AG09319 (cell line): ENCODE measurements at regions not wholly inside any gene's neighbourhood (a gene's known extent, or its start where the extent isn't known, plus 50 kb on each side); places are given as distances from the start of the nearest gene placed in this dataset.

ENCODE experiments used
- DNase-seq: peaks from one replicate; pipeline ENCODE4 v3.0.0-alpha.2; 2010; ENCODE audit warnings: low read depth; ENCODE audit errors: extremely low read depth
- CTCF ChIP-seq: IDR thresholded peaks from 2 replicates; pipeline ENCODE4 v1.5.1; 2011; ENCODE audit warnings: low read depth, mild to moderate bottlenecking, inconsistent platforms, low read length, moderate library complexity

GRCh38 chr17:12548558-12548957 is 117.1 kb upstream of the MYOCD start:
- no peak for TF ChIP-seq CTCF
- no peak for DNase-seq

GRCh38 chr17:12549499-12550041 is 116.1 kb upstream of the MYOCD start:
- DNase-seq, result no peak
- TF ChIP-seq CTCF, result no peak

- DNase-seq, result no peak
- TF ChIP-seq CTCF, result no peak
These were observed 112.1 kb upstream of the MYOCD start for GRCh38 chr17:12553625-12554024.

GRCh38 chr17:12554251-12554650 is 111.4 kb upstream of the MYOCD start:
- DNase-seq, result no peak
- no peak for TF ChIP-seq CTCF

GRCh38 chr17:12566291-12566690 is 99.4 kb upstream of the MYOCD start:
- DNase-seq, result no peak
- no peak for TF ChIP-seq CTCF

- no peak for DNase-seq
These were observed 98.3 kb upstream of the MYOCD start for GRCh38 chr17:12567077-12568053.

More at GRCh38 chr17:12567077-12568053, 98.3 kb upstream of the MYOCD start:
- TF ChIP-seq CTCF, result no peak
